ENCODE measurements at regions not wholly inside any gene's neighbourhood (a gene's known extent, or its start where the extent isn't known, plus 50 kb on each side); places are given as distances from the start of the nearest gene placed in this dataset.

DNA sequence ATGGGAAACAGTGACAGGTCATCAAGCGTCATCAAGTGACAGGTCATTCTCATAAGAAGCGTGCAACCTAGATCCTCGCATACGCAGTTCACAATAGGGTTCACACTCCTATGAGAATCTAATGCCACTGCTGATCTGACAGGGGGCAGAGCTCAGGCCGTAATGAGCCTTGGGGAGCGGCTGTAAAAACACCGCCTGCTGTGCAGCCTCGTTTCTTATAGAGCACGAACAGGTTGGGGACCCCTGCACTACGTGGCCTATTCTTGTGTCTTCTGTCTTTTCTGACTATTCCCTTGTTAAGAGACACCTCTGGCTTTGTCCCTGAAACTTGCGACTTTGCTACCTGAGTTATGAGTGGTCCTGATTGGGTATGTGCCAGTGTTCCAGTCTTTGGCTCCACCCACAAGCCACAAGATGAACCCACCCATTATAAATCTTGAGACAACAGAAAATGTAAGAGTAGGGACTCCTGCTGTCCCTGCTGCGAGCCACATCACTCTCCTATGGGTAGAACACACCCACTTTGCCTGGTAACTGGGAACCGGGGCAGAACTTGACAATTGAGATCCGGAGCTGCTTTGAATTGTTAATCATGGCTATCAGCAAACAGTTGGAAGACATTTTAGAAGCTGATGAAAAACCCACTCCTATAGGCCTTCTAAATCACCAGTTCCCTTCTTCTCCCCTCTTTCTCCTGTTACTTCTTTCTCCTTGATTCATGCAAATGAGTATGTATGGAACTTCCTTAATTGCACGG is 55.8 kb upstream of the EXOC4 start:
- CTCF ChIA-PET = no interaction called here
- TF ChIP-seq, protein P1, sequence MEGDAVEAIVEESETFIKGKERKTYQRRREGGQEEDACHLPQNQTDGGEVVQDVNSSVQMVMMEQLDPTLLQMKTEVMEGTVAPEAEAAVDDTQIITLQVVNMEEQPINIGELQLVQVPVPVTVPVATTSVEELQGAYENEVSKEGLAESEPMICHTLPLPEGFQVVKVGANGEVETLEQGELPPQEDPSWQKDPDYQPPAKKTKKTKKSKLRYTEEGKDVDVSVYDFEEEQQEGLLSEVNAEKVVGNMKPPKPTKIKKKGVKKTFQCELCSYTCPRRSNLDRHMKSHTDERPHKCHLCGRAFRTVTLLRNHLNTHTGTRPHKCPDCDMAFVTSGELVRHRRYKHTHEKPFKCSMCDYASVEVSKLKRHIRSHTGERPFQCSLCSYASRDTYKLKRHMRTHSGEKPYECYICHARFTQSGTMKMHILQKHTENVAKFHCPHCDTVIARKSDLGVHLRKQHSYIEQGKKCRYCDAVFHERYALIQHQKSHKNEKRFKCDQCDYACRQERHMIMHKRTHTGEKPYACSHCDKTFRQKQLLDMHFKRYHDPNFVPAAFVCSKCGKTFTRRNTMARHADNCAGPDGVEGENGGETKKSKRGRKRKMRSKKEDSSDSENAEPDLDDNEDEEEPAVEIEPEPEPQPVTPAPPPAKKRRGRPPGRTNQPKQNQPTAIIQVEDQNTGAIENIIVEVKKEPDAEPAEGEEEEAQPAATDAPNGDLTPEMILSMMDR (IDR thresholded peaks at IDR 0.05; ENCODE audit: control extremely low read depth, extremely low read depth, low read depth, missing control alignments) = no peak
- no peak for DNase-seq (ENCODE audit: extremely low spot score)
- POLR2A ChIA-PET = no interaction called here

DNA sequence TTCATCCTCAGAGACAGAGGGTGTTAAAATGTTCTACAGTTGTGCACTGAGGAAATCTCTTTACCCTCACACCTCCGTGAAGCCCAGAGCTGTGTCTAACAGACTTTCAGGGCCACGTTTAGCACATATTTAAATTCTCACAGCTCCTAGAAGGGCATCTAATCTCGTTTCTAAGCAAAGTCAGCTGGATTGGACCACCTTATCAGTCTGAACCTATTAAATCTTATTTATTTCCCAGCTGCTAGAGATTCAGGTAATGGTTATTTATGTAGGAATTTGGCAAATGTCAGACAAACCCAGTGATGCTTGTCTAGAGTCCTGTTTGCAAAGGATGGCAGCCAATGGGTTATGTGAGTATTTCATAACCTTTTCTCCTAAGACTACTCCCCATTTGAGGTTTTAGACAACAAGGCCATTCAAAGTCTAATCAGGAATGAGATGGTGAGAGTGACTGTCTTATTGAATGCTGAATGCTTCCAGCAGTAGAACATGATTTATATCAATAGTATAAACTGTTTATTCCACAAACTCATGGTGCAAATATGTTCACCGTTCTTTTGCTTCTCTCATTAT is 54.8 kb upstream of the EXOC4 start:
- POLR2A ChIA-PET = no interaction called here
- TF ChIP-seq, protein P1 (IDR thresholded peaks at IDR 0.05; ENCODE audit: control extremely low read depth, extremely low read depth, low read depth, missing control alignments) = no peak
- CTCF ChIA-PET = no interaction called here
- no peak for DNase-seq (ENCODE audit: extremely low spot score)

DNA sequence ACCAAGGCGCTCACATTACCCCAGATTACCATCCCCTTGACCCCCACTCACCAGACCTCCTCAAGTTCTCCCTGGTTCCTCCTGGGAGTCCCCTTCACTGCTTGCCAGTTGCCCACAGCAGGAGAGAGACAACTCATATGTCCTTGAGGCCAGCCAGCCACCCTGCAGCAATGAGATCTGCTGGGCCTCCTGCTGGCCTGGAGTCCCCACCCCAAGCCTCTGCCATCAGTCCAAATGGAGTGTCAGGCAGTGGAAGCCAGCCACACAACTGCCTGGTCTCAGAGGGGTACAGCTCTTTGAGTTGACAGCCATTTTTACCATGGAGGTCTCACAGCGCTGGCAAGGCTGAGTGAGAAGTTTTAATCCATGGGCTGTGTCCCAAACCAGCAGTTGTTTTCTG is 53.0 kb upstream of the EXOC4 start:
- ChIA-PET CTCF (no interaction called here), POLR2A (no interaction called here)
- DNase-seq (ENCODE audit: extremely low spot score) = no peak
- TF ChIP-seq, protein P1 (IDR thresholded peaks at IDR 0.05; ENCODE audit: control extremely low read depth, extremely low read depth, low read depth, missing control alignments) = no peak

DNA sequence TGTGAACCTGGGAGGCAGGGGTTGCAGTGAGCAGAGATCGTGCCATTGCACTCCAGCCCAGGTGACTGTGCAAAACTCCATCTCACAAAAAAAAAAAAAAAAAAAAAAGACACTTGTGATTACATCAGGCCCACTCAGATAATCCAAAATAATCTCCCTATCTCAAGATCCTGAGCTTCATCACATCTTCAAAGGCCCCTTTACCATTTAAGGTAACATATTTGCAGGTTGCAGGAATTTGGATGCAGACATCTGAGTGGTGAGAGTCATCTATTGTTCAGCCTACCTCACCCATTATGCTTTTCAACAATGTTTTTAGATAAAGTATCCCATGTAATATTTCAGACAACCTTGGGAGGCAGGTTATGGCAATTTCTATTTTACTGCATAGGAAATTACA is 51.4 kb upstream of the EXOC4 start:
- POLR2A ChIA-PET = no interaction called here
- CTCF ChIA-PET = interaction anchor here (1.3 kb wide), 1 partner anchor 46 kb away, joined by 3 read pairs; no protein-coding TSS in a partner anchor
- no peak for DNase-seq (ENCODE audit: extremely low spot score)
- TF ChIP-seq, protein P1 (IDR thresholded peaks at IDR 0.05; ENCODE audit: control extremely low read depth, extremely low read depth, low read depth, missing control alignments) = no peak

DNA sequence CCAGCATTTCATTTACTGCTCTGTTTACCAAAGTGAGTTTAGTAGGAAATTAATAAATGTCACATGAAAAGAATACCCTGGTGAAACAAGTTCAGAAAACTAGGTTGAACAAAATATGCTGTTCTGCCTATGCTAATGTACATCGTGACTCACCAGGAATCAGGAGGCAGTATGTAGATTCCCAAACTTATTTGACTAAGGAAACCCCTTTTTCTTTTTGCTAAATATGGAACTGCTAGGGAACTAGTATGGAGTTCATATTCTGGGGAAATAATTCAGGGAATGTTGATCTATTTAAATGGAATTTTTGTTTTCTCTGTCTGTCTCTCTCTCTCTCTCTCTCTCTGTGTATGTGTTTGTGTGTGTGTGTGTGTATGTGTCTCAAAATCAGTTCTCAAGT is 49.9 kb upstream of the EXOC4 start:
- CTCF ChIA-PET = no interaction called here
- POLR2A ChIA-PET = no interaction called here
- no peak for DNase-seq (ENCODE audit: extremely low spot score)
- TF ChIP-seq, protein P1 (IDR thresholded peaks at IDR 0.05; ENCODE audit: control extremely low read depth, extremely low read depth, low read depth, missing control alignments) = no peak
